Panc1 (cell line): ENCODE measurements at regions not wholly inside any gene's neighbourhood (a gene's known extent, or its start where the extent isn't known, plus 50 kb on each side); places are given as distances from the start of the nearest gene placed in this dataset.

Experiments used
- ATAC-seq: fragments of 200-7000 bp; cut with Tn5 transposase; 2 replicates; pipeline ENCODE4 v1.9.1; 2020; ENCODE audit warnings: mild to moderate bottlenecking, moderate library complexity
- BruUV-seq: library from RNA; stranded (reverse); fragments of 400-500 nt; replicated peaks from 2 replicates; lab custom pipeline; 2021; lab: Mats Ljungman, UMichigan
- CTCF ChIA-PET: fragments of 300-600 bp; sonication (Branson Sonifier 250); formaldehyde crosslinking; loops from one replicate; lab custom pipeline; 2022; ENCODE audit warnings: antibody characterized with exemption; lab: Charles Lee
- POLR2A ChIA-PET: fragments of 300-600 bp; sonication (Branson Sonifier 250); formaldehyde crosslinking; loops from one replicate; lab custom pipeline; 2022; ENCODE audit warnings: antibody characterized with exemption; lab: Charles Lee
- DNase-seq: peaks from one replicate; pipeline ENCODE4 v3.0.0-alpha.2; 2010; ENCODE audit warnings: low read depth, low spot score
- H3K27ac ChIP-seq: 2 replicates; pipeline ENCODE4 v1.5.1; 2011; ENCODE audit warnings: mild to moderate bottlenecking, low read length, inconsistent platforms
- H3K27me3 ChIP-seq: fragments of 200-500 bp; sonication (Bioruptor generic); 2 replicates; pipeline ENCODE4 v1.6.0; 2014; ENCODE audit warnings: low read length, inconsistent platforms; ENCODE audit not compliant: control insufficient read depth, insufficient read depth
- H3K36me3 ChIP-seq: fragments of 200-500 bp; sonication (Bioruptor generic); 2 replicates; pipeline ENCODE4 v1.5.1; 2014; ENCODE audit warnings: inconsistent platforms, mild to moderate bottlenecking, low read length, moderate library complexity; ENCODE audit not compliant: control insufficient read depth, insufficient read depth
- H3K4me1 ChIP-seq: 2 replicates; pipeline ENCODE4 v1.5.1; 2011; ENCODE audit warnings: inconsistent platforms, mild to moderate bottlenecking, low read length, moderate library complexity; ENCODE audit not compliant: control insufficient read depth, insufficient read depth
- H3K4me3 ChIP-seq, 2 experiments: 2 replicates each; pipeline ENCODE4 v1.5.1; 2011 to 2012; ENCODE audit warnings: low read depth in 2 of 2, low read length in 2 of 2, mild to moderate bottlenecking in 2 of 2, inconsistent platforms in 1 of 2, moderate library complexity in 1 of 2
- H3K9me3 ChIP-seq: fragments of 200-500 bp; sonication (Bioruptor generic); 2 replicates; pipeline ENCODE4 v1.5.1; 2014; ENCODE audit warnings: low read depth, mild to moderate bottlenecking, inconsistent platforms, low read length, moderate library complexity; ENCODE audit not compliant: control insufficient read depth, insufficient read depth
- CTCF ChIP-seq: fragments of 450-650 bp; IDR thresholded peaks from 2 replicates; pipeline ENCODE4 v1.5.1; 2017; ENCODE audit warnings: mild to moderate bottlenecking
- POLR2AphosphoS5 ChIP-seq: IDR thresholded peaks from 2 replicates; pipeline ENCODE4 v1.6.1; 2012; ENCODE audit warnings: mild to moderate bottlenecking, low read depth, low read length, moderate library complexity
- REST ChIP-seq, 2 experiments: IDR thresholded peaks; 2 replicates each; pipeline ENCODE4 v1.6.1; 2011 to 2012; ENCODE audit warnings: low read depth in 2 of 2, control low read depth in 1 of 2, low read length in 1 of 2, mild to moderate bottlenecking in 1 of 2, moderate library complexity in 1 of 2; ENCODE audit not compliant: insufficient read depth in 1 of 2
- SIN3A ChIP-seq: IDR thresholded peaks from 2 replicates; pipeline ENCODE4 v1.6.1; 2012; ENCODE audit warnings: low read depth, mild to moderate bottlenecking, low read length, moderate library complexity, borderline replicate concordance; ENCODE audit not compliant: insufficient read depth
- TCF7L2 ChIP-seq: IDR thresholded peaks from 2 replicates; pipeline ENCODE4 v1.6.1; 2011; ENCODE audit warnings: mild to moderate bottlenecking, low read depth, low read length, inconsistent platforms
- in situ Hi-C: cut with HindIII; loops from 2 replicates; pipeline ENCODE4 v1.10.0; 2016; ENCODE audit warnings: low sequenced_read_pairs, low pct_unique_long_range_greater_than_20kb
- intact Hi-C: fragments of 100-400 bp; cut with micrococcal nuclease; formaldehyde crosslinking; loops from one replicate; pipeline ENCODE4 v1.10.0; 2022; ENCODE audit not compliant: unreplicated experiment

DNA sequence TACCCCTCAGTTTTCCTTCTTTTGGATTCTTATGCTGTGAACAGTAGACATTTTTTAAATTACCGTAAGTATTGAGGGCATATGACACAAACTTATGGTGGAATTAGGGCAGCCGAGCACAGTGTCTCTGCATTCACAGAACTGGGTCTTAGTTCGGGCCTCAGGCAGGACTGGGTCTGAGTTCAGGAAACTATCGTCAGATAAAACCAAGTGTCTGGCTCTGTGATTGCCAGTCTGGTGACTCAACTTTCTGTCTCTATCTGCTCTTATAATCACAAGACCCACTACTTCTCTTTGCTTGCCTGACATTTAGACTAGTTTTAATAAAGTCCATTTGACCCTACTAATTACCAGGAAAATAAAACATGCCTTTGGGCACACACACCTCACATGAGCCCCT, 146.2 kb downstream of the LMLN start:
- Histone ChIP-seq H3K36me3 (no peaks in the 10 kb centered on the region), H3K4me3 (no peak overlapping the region), H3K27me3 (peaks cover 3% of the 10 kb centered on the region; the same call in 1 of the 2 replicates), H3K4me1 (no peaks in the 10 kb centered on the region), H3K9me3 (no peaks in the 10 kb centered on the region), H3K27ac (no peak overlapping the region)
- intact Hi-C loops: no loop called here
- ATAC-seq (peak; percentile 38; the same call in 1 of the 2 replicates), DNase-seq (no peak)
- ChIA-PET CTCF (no interaction called here), POLR2A (no interaction called here)
- in situ Hi-C loops: no loop called here
- TF ChIP-seq CTCF (no peak), SIN3A (no peak), POLR2AphosphoS5 (no peak), REST (IDR thresholded peaks at IDR 0.05; ENCODE audit: insufficient read depth in 1 of 2, low read depth in 2 of 2, low read length in 1 of 2) (no peak), TCF7L2 (no peak)
- no TSS peak for BruUV-seq

GRCh38 chr3:198107840-198108734, 148.1 kb downstream of the LMLN start:
- no peak for ATAC-seq
- no TSS peak for BruUV-seq
- H3K36me3 ChIP-seq: no peaks in the 10 kb centered on the region
- ChIA-PET CTCF (no interaction called here), POLR2A (no interaction called here)
- TF ChIP-seq TCF7L2 (no peak), POLR2AphosphoS5 (no peak)
- no peak for DNase-seq
- intact Hi-C loops (no loop called here), in situ Hi-C loops (no loop called here)
- H3K4me1 ChIP-seq: no peaks in the 10 kb centered on the region
- H3K9me3 ChIP-seq: no peaks in the 10 kb centered on the region
- peaks cover 3% of the 10 kb centered on the region; the same call in 1 of the 2 replicates for H3K27me3 ChIP-seq
- no peak overlapping the region for H3K4me3 ChIP-seq
- no peak overlapping the region for H3K27ac ChIP-seq

DNA sequence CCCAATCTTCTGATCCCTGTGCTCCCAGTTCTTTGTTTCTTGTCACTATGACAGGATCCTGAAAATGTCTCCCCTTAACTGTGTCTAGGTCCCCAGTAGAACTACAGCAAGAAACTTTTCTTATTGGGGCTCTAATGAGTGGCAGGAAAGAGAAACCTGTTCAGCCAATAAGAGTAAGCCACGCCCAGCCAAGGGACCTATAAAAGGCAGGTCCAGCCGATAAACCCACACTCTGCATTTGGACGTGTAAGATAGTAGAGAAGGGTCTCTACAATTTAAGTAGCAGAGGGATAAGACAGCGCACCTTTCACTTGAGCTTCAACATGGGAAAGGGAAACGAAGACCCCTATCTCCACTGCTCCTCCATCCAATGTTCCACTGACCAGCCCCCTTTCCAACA, 149.9 kb downstream of the LMLN start:
- intact Hi-C loops (no loop called here), in situ Hi-C loops (no loop called here)
- Histone ChIP-seq H3K27me3 (peaks cover 3% of the 10 kb centered on the region; the same call in 1 of the 2 replicates), H3K27ac (no peak overlapping the region), H3K4me1 (no peaks in the 10 kb centered on the region), H3K9me3 (no peaks in the 10 kb centered on the region), H3K36me3 (no peaks in the 10 kb centered on the region), H3K4me3 (no peak overlapping the region)
- BruUV-seq: no TSS peak
- POLR2A ChIA-PET: interaction anchor here (0.6 kb wide), 1 partner anchor 20 kb away, joined by 3 read pairs; no protein-coding TSS in a partner anchor
- ATAC-seq: no peak; the same call in 1 of the 2 replicates
- TF ChIP-seq CTCF (no peak), POLR2AphosphoS5 (no peak)
- CTCF ChIA-PET: no interaction called here
- DNase-seq: no peak
